Kidney epithelial cell (primary cell): ENCODE measurements at regions not wholly inside any gene's neighbourhood (a gene's known extent, or its start where the extent isn't known, plus 50 kb on each side); places are given as distances from the start of the nearest gene placed in this dataset.

ENCODE experiments used
- DNase-seq: peaks from one replicate; pipeline ENCODE4 v3.0.0-alpha.2; 2010; ENCODE audit warnings: low read depth
- H3K27me3 ChIP-seq: 2 replicates; pipeline ENCODE4 v1.6.0; 2011; ENCODE audit warnings: low read length; ENCODE audit not compliant: control insufficient read depth, insufficient read depth
- H3K36me3 ChIP-seq: 2 replicates; pipeline ENCODE4 v1.5.1; 2011; ENCODE audit warnings: low read length; ENCODE audit not compliant: control insufficient read depth, insufficient read depth
- H3K4me3 ChIP-seq: 2 replicates; pipeline ENCODE4 v1.5.1; 2011; ENCODE audit warnings: low read depth, mild to moderate bottlenecking, control low read depth, low read length
- CTCF ChIP-seq: IDR thresholded peaks from 2 replicates; pipeline ENCODE4 v1.5.1; 2011; ENCODE audit warnings: mild to moderate bottlenecking, moderate library complexity, low read length, control low read depth, inconsistent platforms; ENCODE audit not compliant: insufficient read depth, poor library complexity, severe bottlenecking

DNA sequence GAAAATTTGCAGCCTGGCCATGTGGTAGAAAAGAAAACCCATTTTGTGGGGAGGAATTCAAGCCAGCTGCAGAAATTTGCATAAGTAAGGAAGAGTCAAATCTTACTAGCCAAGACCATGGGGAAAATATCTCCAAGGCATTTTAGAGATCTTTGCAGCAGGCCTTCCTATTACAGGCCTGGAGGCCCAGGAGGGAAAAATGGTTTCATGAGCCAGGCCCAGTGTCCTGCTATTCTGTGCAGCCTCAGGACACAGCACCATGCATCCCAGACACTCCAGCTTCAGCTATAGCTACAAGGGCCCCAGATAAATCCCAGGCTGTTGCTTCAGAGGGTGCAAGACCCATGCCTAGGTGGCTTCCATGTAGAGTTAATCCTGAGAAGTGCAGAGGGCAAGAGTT, 1590.1 kb upstream of the PRR20A start:
- Histone ChIP-seq H3K4me3 (no peak overlapping the region), H3K27me3 (no peaks in the 10 kb centered on the region), H3K36me3 (no peaks in the 10 kb centered on the region)

GRCh38 chr13:55553701-55554100, 1587.0 kb upstream of the PRR20A start:
- no peak for DNase-seq

More for the DNA sequence above, 1590.1 kb upstream of the PRR20A start:
- DNase-seq, result no peak
- TF ChIP-seq CTCF, result no peak

DNA sequence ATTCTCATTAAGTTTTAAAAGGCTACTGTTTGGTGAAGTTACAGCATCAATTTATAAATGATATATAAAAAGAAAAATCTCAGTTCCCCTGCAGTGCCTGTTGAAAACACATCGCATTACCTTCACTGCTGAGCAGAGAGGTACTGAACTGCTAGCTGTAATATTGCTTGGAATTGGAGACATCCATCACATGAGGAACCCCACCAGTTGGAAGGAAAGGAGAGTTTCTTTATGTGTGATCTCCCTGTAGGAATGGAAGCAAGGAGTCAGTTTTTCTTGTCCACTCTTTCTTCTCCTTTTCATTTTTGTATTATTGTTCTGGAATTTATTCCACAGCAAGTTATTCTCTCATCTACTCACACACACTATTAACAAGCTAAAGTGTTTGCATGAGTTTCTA, 1586.0 kb upstream of the PRR20A start:
- no peaks in the 10 kb centered on the region for H3K27me3 ChIP-seq
- no peaks in the 10 kb centered on the region for H3K36me3 ChIP-seq
- DNase-seq, result no peak
- no peak overlapping the region for H3K4me3 ChIP-seq
- no peak for TF ChIP-seq CTCF

More at GRCh38 chr13:55553701-55554100, 1587.0 kb upstream of the PRR20A start:
- H3K36me3 ChIP-seq, result no peaks in the 10 kb centered on the region
- TF ChIP-seq CTCF, result no peak
- no peaks in the 10 kb centered on the region for H3K27me3 ChIP-seq
- no peak overlapping the region for H3K4me3 ChIP-seq

GRCh38 chr13:55560331-55560730, 1580.4 kb upstream of the PRR20A start:
- Histone ChIP-seq H3K27me3 (no peaks in the 10 kb centered on the region), H3K4me3 (no peak overlapping the region), H3K36me3 (no peaks in the 10 kb centered on the region)
- no peak for TF ChIP-seq CTCF
- no peak for DNase-seq

GRCh38 chr13:55563267-55563666, 1577.5 kb upstream of the PRR20A start:
- TF ChIP-seq CTCF, result no peak
- H3K4me3 ChIP-seq, result no peak overlapping the region
- H3K27me3 ChIP-seq, result no peaks in the 10 kb centered on the region
- DNase-seq, result no peak
- no peaks in the 10 kb centered on the region for H3K36me3 ChIP-seq

DNA sequence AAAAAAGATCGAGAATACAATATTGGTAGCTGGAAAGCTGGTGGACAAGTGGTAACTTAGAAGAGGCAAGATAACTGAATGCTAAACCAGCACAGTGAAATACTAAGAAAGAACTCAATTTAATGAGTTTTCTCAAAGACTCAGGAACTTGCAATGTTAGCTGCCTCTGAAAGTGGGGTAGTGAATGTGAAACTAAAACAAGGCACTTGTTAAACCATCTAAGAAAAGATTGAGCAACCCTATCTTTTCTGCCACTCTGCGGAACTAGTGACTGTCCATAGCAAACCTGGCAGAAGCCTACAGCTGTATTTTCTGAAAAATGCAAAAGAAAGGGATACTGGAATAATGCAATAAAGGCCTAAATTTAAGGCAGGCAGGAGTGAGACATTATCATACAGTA, 1574.4 kb upstream of the PRR20A start:
- DNase-seq, result no peak
- H3K27me3 ChIP-seq, result no peaks in the 10 kb centered on the region

More for the DNA sequence above, 1574.4 kb upstream of the PRR20A start:
- no peak for TF ChIP-seq CTCF
- no peaks in the 10 kb centered on the region for H3K36me3 ChIP-seq
- H3K4me3 ChIP-seq, result no peak overlapping the region
